ENCODE measurements at regions not wholly inside any gene's neighbourhood (a gene's known extent, or its start where the extent isn't known, plus 50 kb on each side); places are given as distances from the start of the nearest gene placed in this dataset.
"Not testable (repeated sequence)": the region's sequence is repeated elsewhere in the genome, so short reads cannot be mapped to it uniquely, and the experiment has no call there.

DNA sequence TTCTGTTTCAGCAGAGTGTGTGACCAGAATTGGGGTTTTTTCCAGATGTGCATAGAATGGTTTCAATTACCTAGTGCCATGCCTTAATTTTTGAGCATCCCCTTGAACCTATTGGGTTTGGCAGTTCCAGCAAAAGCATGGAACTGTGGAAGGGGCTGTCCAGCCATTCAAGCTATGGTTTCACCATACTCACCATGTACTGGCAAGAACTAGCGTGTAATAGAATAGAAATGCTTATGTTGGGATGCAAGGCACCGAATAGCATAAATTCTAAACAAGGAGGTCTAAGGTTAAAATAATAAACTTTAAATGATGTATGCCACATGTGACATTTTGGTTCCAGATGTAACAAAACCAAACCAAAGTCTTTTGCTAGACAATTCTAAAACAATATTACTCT, 91.4 kb downstream of the MTERF1 start:
- no peaks in the 10 kb centered on the region for H3K4me1 ChIP-seq (replicated peaks in 1 of 2)
- H3K4me3 ChIP-seq, result no peak overlapping the region
- no peak overlapping the region for H3K27ac ChIP-seq
- ATAC-seq (replicated peaks in 6 of 8), result no peak
- WGBS, 10 experiments, result 44 to 100% (median 85%) methylated on average over 1 to 2 of the region's 2 CpGs; no CpG with 5 or more reads in 3 of the 10 experiments
- in situ Hi-C loops (cut with MboI; ENCODE audit: low pct_unique_long_range_greater_than_20kb in 2 of 9, low sequenced_read_pairs in 9 of 9, unreplicated experiment in 9 of 9), result loop anchor here in 4 of 9 experiments (25.0 kb wide), 2 partner anchors 502 to 702 kb away; no protein-coding TSS in a partner anchor

DNA sequence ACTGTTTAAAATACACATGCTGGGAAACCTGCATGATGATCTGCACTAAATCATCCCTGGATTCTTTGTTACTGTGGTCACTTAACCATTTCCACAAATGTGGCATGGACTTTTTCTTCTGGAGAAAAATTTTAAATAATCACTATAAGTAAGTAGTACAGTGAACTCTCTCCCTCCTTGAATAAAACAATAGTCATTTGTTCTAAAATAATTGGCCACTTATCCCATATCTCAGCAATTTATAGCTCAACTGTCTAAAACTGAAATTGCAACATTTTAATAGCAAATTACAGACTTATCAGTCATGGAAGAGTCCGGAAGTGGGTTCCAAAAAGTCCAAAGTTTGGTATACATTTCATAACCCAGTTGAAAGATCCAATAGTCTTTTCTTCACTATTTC, 90.9 kb downstream of the MTERF1 start:
- H3K27ac ChIP-seq, result no peak overlapping the region
- WGBS, 10 experiments, result 0 to 100% (median 68%) methylated on average over 1 of the region's 1 CpG; no CpG with 5 or more reads in 2 of the 10 experiments
- no peak overlapping the region for H3K4me3 ChIP-seq
- H3K4me1 ChIP-seq (replicated peaks in 1 of 2), result no peaks in the 10 kb centered on the region
- in situ Hi-C loops (cut with MboI; ENCODE audit: low pct_unique_long_range_greater_than_20kb in 2 of 9, low sequenced_read_pairs in 9 of 9, unreplicated experiment in 9 of 9), result loop anchor here in 4 of 9 experiments (25.0 kb wide), 2 partner anchors 502 to 702 kb away; no protein-coding TSS in a partner anchor
- no peak for ATAC-seq (replicated peaks in 6 of 8)

DNA sequence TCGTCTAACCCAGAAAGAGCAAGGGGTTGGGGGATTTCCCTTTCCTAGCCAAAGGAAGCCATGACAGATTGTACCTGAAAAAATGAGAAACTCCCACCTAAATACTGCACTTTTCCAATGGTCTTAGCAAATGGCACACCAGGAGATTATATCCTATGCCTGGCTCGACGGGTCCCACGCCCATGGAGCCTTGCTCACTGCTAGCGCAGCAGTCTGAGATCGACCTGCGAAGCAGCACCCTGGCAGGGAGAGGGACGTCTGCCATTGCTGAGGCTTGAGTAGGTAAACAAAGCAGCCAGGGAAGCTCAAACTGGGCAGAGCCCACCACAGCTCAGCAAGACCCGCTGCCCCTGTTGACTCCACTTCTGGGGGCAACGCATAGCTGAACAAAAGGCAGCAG, 89.9 kb downstream of the MTERF1 start:
- not testable (repeated sequence) for H3K4me1 ChIP-seq (replicated peaks in 1 of 2); H3K27ac ChIP-seq; H3K4me3 ChIP-seq; ATAC-seq (replicated peaks in 6 of 8)
- WGBS, 10 experiments, result 60 to 100% (median 83%) methylated on average over 1 to 10 of the region's 10 CpGs; no CpG with 5 or more reads in 3 of the 10 experiments
- in situ Hi-C loops (cut with MboI; ENCODE audit: low pct_unique_long_range_greater_than_20kb in 2 of 9, low sequenced_read_pairs in 9 of 9, unreplicated experiment in 9 of 9), result loop anchor here in 4 of 9 experiments (25.0 kb wide), 2 partner anchors 503 to 703 kb away; no protein-coding TSS in a partner anchor

DNA sequence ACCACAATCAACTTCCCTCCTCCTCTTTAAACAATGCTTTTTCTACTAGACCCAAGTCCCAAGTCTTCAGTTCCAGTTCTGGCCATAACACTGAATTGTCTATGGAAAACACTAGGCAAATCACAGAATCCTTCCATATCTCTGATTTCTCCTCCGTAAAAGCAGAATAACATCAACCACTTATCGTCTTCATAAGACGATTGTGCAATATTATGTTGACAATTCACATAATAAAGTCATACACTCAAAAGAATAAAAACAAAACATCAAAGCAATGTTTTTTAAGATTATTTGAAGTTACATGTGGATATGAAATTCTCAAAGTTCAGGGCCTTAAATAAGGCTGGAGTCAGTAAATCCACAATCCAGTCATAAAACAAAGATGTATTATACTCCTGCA, 84.4 kb downstream of the MTERF1 start:
- in situ Hi-C loops (cut with MboI; ENCODE audit: low pct_unique_long_range_greater_than_20kb in 2 of 9, low sequenced_read_pairs in 9 of 9, unreplicated experiment in 9 of 9), result loop anchor here in 4 of 9 experiments (25.0 kb wide), 2 partner anchors 509 to 709 kb away; no protein-coding TSS in a partner anchor
- ATAC-seq (replicated peaks in 6 of 8), result no peak
- Histone ChIP-seq H3K4me1 (replicated peaks in 1 of 2) (no peaks in the 10 kb centered on the region), H3K4me3 (no peak overlapping the region), H3K27ac (no peak overlapping the region)
- 25 to 100% (median 95%) methylated on average over 2 to 3 of the region's 3 CpGs; no CpG with 5 or more reads in 1 of the 10 experiments for WGBS, 10 experiments

DNA sequence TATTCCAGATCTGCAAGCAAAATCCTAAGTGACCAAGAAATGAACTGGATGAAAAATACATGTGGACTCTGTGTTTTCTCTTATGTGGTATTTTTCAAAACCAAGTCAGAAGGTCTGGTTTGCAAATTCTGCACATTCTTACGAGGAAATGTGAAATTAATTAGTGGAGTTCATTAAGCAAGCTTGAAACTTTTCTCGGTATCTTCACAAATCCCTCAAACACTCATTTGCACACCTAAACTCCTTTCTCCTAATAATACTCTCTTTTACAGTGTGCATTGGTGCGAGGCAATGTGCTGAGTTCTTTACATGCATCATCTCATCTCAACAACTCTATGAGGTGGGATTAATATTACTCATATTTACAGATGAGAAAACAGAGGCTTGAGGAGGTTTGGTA, 82.1 kb downstream of the MTERF1 start:
- no peak overlapping the region for H3K4me3 ChIP-seq
- H3K27ac ChIP-seq, result no peak overlapping the region
- WGBS, 10 experiments, result 24 to 90% (median 70%) methylated on average over 1 to 3 of the region's 3 CpGs; no CpG with 5 or more reads in 2 of the 10 experiments
- H3K4me1 ChIP-seq (replicated peaks in 1 of 2), result no peaks in the 10 kb centered on the region
- no peak for ATAC-seq (replicated peaks in 6 of 8)
- in situ Hi-C loops (cut with MboI; ENCODE audit: low pct_unique_long_range_greater_than_20kb in 2 of 9, low sequenced_read_pairs in 9 of 9, unreplicated experiment in 9 of 9), result loop anchor here in 4 of 9 experiments (25.0 kb wide), 2 partner anchors 511 to 711 kb away; no protein-coding TSS in a partner anchor

DNA sequence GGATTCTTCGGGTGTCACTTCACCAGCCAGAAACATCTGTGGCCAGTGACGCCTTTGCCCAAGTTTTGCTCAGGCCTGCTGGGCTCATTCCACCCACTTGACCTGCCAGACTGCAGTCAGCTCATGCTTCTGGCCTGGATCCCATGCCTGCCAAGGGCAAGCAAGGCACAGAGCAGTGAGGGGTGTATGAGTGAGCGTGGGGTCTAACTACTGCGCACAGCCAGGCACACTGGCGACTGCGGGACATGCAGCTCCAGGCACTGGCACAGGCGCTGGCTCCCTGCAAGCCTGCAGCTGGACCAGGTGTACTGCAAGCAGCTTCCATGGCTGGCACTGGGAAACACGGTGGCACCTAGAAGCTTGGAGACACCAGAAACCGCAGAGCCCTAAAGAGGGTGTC, 80.1 kb downstream of the MTERF1 start:
- Histone ChIP-seq H3K4me1 (replicated peaks in 1 of 2) (no peaks in the 10 kb centered on the region), H3K27ac (no peak overlapping the region), H3K4me3 (no peak overlapping the region)
- WGBS, 10 experiments, result 30 to 100% (median 87%) methylated on average over 1 to 7 of the region's 9 CpGs; no CpG with 5 or more reads in 2 of the 10 experiments
- no peak for ATAC-seq (replicated peaks in 6 of 8)
- in situ Hi-C loops (cut with MboI; ENCODE audit: low pct_unique_long_range_greater_than_20kb in 2 of 9, low sequenced_read_pairs in 9 of 9, unreplicated experiment in 9 of 9), result no loop called here

DNA sequence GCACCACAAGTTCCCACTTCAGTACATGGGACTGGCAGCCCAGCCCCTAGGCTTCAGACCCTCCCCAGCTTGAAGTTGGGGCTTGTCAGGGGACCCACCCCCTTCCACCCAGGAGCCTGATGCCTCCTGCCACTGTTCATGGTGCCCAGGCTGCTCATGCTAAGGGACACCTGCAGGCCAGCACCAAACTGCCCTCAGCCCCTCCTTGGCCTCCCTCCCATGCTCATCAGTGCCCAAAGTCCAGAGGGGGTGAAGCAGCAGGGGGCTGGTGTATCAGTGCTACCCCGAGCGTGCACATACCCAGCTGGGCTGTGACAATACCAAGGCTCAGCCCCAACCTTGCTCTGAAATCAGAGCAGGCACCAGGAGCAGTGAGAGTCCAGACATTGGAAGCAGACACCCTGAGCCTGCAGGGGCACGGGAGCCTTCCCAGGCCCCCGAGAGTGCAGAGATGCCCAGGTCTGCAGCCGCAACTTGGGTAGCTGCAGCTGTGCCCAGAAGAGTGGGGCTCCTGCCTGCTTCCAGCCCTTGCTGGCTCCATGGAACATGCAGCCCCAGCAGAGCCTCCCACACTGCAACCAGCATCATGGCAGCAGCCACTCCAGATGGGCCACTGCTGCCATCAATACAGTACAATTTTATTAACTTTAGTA, 79.0 kb downstream of the MTERF1 start:
- in situ Hi-C loops (cut with MboI; ENCODE audit: low pct_unique_long_range_greater_than_20kb in 2 of 9, low sequenced_read_pairs in 9 of 9, unreplicated experiment in 9 of 9), result no loop called here
- WGBS, 10 experiments, result 90 to 100% (median 100%) methylated on average over 1 to 3 of the region's 5 CpGs; no CpG with 5 or more reads in 6 of the 10 experiments
- no peak for ATAC-seq (replicated peaks in 6 of 8)
- Histone ChIP-seq H3K4me1 (replicated peaks in 1 of 2) (no peaks in the 10 kb centered on the region), H3K27ac (no peak overlapping the region), H3K4me3 (no peak overlapping the region)

DNA sequence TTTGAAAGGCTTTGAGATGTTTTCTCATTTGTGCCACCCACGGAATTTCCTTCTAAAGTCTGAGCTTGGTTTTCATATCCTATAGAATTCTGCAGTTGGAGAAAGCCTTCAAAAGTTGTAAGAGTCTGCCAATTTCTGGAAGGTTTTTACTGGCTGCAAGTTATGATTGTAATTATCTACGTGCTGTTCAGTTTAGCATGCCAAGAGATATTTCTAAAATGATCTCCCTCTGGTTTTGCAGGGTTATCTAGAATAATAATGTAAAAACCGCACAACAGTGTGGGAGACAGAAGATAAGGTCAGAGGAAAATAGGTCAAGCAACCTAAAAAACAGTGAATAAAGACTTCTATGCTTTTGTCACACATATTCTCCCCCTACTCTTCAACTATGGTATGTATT, 69.3 kb downstream of the MTERF1 start:
- no peaks in the 10 kb centered on the region for H3K4me1 ChIP-seq (replicated peaks in 1 of 2)
- H3K27ac ChIP-seq, result no peak overlapping the region
- in situ Hi-C loops (cut with MboI; ENCODE audit: low pct_unique_long_range_greater_than_20kb in 2 of 9, low sequenced_read_pairs in 9 of 9, unreplicated experiment in 9 of 9), result no loop called here
- no peak overlapping the region for H3K4me3 ChIP-seq
- ATAC-seq (replicated peaks in 6 of 8), result no peak
- 21 to 100% (median 71%) methylated on average over 1 to 3 of the region's 3 CpGs; no CpG with 5 or more reads in 1 of the 10 experiments for WGBS, 10 experiments

DNA sequence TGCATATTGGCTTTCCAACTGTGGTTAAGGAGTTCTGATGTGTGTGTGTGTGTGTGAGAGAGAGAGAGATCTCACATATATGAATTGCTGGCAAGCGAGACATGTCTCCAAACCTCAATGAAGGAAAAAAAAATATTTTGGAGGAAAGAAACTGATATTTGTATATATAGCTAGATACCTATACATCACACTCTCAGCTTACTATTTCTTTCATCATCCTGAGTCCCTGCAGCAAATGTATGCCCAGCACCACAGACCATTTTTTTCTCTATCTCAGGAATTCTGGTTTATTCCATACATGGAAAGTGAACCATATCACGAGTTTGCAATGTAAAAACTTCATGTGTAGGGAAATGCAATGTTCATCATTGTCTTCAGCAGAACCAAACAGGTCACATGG, 68.9 kb downstream of the MTERF1 start:
- Histone ChIP-seq H3K4me1 (replicated peaks in 1 of 2) (no peaks in the 10 kb centered on the region), H3K4me3 (no peak overlapping the region), H3K27ac (no peak overlapping the region)
- in situ Hi-C loops (cut with MboI; ENCODE audit: low pct_unique_long_range_greater_than_20kb in 2 of 9, low sequenced_read_pairs in 9 of 9, unreplicated experiment in 9 of 9), result no loop called here
- WGBS, 10 experiments, result 17 to 100% (median 80%) methylated on average over 1 to 2 of the region's 2 CpGs; no CpG with 5 or more reads in 1 of the 10 experiments
- ATAC-seq (replicated peaks in 6 of 8), result no peak

DNA sequence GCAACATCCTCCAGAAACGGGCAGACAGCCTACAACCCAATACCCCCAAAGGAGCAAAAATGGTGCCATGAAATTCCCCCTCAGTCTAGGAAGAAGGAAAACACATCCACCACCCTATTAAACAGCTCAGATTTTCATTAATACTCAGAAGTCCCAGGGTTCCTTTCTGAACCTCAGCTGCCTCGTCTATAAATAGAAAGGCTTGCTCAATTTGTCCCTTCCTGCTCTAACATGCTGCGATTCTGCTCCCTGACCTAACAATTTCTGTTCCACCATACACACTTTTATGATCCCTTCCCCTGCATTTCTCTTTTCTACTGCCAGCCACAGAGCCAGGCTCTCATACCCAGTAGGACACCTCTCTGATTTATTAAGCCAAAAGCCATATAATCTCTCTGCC, 68.1 kb downstream of the MTERF1 start:
- in situ Hi-C loops (cut with MboI; ENCODE audit: low pct_unique_long_range_greater_than_20kb in 2 of 9, low sequenced_read_pairs in 9 of 9, unreplicated experiment in 9 of 9), result no loop called here
- no peak overlapping the region for H3K4me3 ChIP-seq
- no peaks in the 10 kb centered on the region for H3K4me1 ChIP-seq (replicated peaks in 1 of 2)
- WGBS, 10 experiments, result 0 to 90% (median 61%) methylated on average over 2 to 3 of the region's 3 CpGs; no CpG with 5 or more reads in 2 of the 10 experiments
- ATAC-seq (replicated peaks in 6 of 8), result no peak
- no peak overlapping the region for H3K27ac ChIP-seq

DNA sequence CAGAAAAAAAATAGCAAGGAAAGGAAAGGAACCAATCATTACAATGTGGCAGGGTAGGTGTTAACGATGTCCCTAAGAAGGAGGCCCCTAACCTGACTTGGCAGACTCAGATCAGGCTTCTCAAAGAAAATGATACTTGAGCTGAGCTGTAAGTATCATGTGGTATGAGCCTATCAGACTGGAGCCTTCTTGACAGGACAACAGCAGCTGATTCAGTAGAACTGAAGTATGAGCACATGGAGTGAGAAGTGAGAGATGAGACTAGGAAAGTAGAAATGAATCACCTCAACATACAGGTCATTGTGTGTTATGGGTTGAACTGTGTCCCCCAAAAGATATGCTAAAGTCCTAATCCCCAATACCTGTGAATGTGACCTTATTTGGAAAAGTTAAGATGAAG, 66.3 kb downstream of the MTERF1 start:
- no peak overlapping the region for H3K27ac ChIP-seq
- H3K4me1 ChIP-seq (replicated peaks in 1 of 2), result no peaks in the 10 kb centered on the region
- ATAC-seq (replicated peaks in 6 of 8), result no peak
- in situ Hi-C loops (cut with MboI; ENCODE audit: low pct_unique_long_range_greater_than_20kb in 2 of 9, low sequenced_read_pairs in 9 of 9, unreplicated experiment in 9 of 9), result no loop called here
- no peak overlapping the region for H3K4me3 ChIP-seq
- WGBS, 10 experiments, result 70% methylated on average over 1 of the region's 1 CpG; no CpG with 5 or more reads in 9 of the 10 experiments
